Left hindlimb (tissue), 1 donor: ENCODE measurements at regions not wholly inside any gene's neighbourhood (a gene's known extent, or its start where the extent isn't known, plus 50 kb on each side); places are given as distances from the start of the nearest gene placed in this dataset.
"Not testable (repeated sequence)": the region's sequence is repeated elsewhere in the genome, so short reads cannot be mapped to it uniquely, and the experiment has no call there.

ENCODE experiments used
- DNase-seq: peaks from one replicate; pipeline ENCODE4 v3.0.0-alpha.2; 2018

DNA sequence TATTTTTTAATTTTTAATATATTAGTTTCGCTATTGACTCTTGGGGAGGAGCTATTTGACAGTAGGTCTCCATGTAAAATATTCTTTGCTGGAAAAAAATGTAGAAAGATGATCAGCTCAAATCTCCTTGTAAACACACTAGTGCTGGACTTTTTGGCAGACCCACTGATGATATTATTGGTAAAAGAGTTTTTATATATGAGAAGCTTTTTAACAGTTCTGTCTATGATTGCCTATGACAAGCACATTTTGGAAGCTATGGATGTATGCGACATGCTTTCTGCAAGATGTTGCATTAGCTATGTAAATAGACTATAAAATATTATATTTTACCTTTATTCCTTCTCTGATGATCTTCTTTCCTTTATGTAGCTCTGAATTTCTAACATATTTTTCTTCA is 928.5 kb downstream of the DNAJB9 start:
- DNase-seq: no peak

DNA sequence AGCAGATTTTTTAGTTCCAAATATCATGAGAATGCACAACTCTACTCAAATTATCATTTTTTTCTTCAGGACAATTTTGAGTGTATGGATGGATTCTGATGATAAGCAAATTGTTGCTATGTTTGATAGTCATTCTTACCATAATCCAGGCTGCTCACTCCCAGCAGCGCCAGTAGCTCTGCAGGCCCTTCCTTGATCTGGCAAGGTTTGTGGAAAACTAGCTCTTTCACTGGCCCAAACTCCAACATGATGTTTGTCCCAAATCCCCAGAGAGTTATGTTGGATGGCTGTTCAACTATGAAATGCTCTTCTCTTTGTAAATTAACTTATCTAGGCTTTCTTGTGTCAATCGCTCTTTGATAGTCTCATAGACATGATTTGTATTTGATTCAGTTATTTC is 933.7 kb downstream of the DNAJB9 start:
- DNase-seq: no peak

DNA sequence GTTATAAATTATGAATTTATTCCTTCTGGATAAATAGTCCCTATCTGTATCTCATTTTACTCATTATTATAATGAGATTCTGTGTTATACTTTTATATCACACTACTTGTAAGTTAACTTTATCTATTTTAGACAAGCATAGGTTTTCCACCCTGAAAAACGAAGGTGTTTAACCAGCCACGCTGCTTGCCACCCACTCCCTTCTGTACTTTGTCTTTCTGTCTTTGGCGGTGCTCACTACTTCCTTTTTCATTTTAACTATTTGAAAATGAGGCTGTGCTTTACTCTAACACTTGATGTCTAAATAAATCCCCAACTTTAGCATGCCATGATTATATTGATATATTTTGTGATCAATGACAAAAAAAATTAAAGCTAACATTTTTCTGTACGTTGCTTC is 952.9 kb downstream of the DNAJB9 start:
- DNase-seq: no peak

DNA sequence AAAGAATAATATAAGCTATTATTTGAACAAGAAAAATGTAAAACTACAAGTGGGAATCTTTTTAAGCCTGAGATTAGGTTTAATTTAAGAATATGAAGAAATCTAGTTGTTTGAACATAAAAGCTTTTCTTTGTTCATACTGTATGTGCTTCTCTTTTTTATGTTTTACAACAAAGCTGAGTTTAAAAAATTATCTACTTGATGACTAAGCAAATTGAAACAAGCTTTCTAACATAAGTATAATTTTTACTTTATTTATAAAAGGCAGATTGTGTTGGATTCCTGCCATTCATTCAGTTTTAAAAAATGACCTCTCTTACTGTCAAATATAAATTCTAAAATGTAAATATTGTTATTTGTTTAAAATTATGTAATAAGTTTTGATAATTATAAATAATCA is 958.2 kb downstream of the DNAJB9 start:
- DNase-seq: no peak

DNA sequence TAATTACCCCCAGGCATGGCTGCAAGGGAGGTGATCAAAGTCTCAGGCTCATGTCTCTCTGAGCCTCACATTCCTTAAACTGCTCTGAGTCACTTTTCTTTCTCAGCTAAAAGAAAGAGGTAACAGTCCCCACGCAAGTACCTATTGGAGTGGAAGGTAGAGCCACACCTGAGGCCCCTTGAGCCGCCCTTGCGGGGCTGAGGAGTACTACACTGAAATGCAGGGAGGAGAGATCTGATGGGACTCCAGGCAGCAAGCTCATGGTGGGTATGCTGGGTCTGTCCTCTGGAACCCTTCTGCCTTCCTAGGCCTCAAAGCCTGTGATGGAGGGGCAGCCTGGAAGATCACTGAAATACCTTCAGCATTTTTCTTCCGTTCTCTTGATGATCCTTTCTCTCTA is 960.0 kb downstream of the DNAJB9 start:
- no peak for DNase-seq

DNA sequence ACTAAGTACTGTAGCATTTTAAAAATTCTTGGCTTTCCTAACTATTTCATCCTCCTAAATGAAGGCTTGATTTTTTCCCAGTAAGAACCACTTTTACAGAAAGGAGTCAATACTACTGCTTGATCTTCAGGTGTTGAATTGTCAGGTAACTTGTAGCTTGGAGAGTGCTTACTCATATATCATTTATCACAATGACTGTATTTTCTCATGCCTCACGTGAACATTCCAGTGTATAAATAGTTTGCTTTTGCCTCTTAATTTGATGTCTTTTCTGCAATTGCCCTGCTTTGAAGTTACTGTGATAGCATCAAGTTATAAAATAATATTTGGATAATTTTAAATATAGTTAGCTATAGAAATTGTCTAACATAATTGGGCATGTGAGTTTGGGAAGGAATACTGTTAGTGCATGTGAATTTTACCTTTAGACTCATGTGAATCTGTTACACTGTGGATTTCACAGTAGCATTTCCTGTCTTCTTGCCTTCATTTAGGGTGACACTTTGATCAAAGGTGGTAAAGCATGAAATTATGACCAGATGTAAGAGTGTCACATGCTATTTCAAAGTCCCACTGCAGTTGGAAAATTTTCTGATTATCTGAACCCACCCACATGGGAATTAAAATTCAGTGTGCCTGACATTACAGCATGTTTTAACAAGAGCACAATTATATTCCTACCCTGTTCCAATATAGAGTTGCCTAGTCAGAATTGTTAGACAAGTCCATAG is 962.8 kb downstream of the DNAJB9 start:
- DNase-seq: no peak

DNA sequence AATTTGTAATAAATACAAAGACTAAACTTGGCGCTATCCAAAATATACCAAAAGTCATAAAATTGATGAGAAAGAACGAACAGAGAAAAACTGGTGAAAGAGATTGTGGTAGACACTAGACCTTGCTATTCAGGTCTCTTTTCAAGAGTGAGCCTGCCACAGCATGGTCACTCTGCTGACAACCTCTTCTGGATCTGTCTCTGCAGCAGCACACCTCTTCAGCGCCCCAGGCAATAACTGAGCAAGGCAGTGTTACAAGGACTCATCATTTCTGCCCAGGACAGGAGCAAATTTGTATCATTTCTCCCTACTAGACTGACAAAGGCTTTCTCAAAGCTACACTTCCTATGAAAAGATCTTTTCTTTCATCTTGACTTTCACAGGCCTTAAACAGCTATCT is 976.0 kb downstream of the DNAJB9 start:
- DNase-seq: no peak

DNA sequence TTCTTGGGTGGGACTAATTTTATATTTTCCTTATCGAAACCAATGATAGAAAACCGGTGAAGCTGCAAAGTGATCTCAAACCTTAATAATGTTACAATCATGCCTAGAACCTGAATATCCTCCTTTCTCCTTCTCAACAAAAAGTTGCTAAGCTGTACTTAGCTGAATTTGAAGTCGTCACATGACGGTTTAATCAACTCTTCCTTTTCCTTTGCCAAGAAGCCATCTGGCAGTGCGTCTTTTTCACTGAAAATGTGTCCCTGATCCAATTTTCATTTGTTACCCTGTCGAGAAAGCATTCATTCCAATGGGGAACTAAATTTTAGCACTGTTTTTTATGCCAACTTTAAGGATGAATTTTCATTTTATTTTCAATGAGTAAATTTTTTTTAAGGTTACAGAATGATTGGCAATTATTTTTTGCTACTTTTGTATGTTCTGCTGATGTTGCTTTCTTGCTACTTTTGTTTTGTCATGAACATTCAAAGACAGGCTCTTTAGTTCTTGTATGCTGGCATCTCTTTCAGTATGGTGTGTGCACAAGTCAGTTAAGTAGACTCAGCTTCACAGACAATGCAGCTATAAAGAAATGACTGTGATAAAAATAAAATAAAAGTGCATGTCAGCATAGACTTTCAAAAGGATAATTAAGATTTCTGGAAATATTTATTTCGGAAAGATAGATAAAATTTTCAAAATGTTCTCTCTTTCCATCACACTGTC is 980.0 kb downstream of the DNAJB9 start:
- no peak for DNase-seq

DNA sequence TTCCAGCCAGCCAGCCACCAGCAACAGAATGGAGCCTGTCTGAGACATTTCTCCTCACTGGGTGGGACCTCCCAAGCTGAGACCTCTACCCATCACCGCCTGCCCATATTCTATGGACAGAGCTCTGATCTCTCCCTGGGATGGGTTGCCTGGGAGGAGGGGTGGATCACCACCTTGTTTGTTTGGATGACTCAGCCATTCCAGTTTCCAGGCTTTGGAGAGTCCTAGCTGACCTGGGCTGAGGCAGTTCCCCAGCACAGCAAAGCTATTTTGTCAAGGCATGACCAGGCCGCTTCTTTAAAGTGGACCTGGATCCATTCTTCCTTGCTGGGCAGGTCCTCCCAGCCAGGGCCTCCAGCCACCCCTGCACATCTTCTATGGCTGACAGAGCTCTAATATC is 982.3 kb downstream of the DNAJB9 start:
- DNase-seq: no peak

DNA sequence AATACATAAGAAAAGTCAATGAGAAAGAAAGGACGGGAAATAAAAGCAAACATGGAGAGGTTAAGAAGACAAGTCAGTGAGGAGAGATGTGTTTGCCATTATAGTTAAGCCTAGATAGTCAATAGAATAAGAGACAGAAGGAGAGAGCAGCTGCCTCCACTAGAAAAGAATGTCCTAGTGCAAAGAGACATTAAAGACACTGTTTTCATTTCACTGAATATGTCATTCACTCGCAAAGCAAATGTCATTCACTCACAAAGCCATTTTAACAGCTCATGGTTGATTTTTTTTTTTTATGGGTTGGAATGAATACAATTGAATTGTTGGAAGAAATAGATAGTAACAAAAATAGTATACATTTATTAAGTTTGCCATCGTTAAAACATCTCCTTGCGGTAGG is 1007.6 kb downstream of the DNAJB9 start:
- DNase-seq: no peak

DNA sequence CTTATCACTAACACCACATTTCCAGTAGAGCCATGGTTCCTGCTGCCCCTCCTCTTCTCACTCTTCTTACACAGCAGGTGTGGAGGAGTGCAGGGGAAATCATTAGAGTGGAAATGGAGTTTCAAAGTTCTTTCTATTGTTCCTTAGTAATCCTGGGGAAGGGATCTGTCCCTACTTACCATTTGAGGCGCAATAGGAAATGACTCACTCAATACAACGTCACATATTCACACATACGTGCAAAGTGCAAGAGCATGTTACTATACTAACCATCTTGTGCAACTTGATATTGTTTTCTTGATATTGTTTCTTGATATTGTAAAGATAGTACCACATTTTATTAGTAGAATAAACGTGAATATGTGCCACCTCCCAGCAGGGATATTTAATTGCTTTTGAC is 1010.2 kb downstream of the DNAJB9 start:
- DNase-seq: no peak

DNA sequence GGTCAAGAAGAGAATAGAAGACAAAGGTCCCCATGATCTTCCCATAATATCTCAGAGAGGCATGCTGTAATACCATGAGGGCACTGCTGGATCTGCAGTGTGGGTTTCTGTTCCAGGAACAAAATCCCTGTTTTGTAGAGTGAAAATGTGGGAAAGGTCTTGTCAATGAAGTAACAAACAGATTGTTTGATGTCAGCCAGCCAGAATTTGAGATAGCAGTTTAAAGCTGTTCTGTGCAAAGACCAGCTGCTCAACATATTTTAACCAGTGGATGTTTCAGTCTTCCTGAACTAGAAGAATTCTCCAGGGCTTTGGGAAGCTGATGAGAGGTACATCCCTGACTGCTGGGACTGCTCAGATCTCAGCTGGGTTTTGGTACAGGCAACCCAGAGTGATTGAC is 1012.5 kb downstream of the DNAJB9 start:
- DNase-seq: no peak

DNA sequence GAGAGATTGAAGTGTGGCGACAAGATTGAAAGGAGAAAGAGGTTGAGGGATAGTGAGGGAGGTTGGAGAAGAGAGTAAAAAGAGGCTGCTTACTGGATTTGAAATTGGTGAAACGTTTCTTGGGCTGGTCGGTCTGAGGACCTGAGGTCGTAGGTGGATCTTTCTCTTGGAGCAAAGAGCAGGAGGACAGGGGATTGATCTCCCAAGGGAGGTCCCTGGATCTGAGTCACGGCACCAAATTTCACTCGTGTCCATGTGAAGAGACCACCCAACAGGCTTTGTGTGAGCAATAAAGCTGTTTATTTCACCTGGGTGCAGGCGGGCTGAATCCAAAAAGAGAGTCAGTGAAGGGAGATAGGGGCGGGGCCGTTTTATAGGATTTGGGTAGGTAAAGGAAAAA is 1027.3 kb downstream of the DNAJB9 start:
- not testable (repeated sequence) for DNase-seq

DNA sequence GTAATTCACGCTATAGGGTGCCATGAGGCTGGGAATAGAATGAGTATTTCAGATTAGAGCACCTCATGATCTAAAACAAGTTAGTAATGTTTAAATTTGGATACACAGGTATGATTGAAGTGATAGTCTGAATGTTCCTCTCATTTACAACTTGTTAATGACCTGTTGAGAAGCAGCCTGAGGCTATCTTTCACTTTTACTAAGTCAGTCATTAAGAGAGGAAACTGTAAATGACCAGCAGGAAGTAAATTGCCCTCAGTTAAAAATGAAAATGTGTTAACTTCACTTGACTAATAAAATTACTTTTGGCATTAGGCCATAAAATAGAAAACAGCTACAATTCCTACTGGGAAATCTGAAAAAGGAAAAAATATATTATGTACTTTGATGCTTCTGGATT is 1042.0 kb downstream of the DNAJB9 start:
- no peak for DNase-seq

DNA sequence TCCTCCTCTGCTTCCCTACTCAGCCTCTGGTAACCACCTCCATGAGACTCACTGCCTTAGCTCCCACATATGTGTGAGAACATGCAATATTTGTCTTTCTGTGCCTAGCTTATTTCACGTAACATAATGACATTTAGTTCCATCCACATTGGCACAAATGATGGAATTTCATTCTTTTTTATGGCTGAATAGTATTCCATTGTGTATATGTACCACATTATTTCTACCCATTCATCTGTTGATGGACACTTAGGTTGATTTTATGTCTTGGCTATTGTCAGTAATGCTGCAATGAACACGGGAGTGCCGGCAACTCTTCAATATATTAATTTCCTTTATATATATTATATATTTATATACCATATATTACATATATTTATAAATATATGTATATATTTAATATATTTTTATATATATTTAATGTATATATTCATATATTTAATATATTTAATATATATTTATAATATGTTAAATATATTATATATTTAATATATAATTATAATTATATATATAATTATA is 1046.9 kb downstream of the DNAJB9 start:
- no peak for DNase-seq

DNA sequence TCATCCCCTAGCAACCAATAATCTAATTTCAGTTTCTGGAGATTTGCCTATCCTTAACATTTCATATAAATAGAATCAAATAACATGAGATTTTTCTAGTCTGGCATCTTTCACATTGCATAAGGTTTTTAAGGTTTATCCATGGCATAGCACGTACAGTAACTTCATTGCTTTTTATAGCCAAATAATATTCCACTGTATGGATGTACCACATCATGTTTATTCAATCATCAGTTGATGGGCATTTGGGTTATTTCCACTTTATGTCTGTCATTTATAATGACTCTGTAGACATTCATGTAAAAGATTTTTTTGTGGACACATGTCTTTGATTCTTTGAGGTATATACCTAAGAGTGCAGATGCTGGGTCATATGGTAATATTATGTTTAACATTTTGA is 1052.6 kb downstream of the DNAJB9 start:
- DNase-seq: no peak

DNA sequence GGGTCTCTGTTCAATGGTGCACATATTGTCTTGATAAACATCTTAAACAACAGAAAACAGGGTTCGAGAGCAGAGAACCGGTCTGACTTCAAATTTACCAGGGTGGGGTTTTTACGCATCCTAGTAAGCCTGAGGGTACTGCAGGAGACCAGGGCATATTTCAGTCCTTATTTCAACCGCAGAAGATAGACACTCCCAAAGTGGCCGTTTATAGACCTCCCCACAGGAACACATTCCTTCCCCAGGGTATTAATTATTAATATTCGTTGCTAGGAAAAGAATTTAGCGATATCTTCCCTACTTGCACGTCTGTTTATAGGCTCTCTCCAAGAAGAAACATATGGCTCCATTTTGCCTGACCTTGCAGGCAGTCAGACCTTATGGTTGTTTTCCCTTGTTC is 1063.2 kb downstream of the DNAJB9 start:
- DNase-seq: not testable (repeated sequence)

DNA sequence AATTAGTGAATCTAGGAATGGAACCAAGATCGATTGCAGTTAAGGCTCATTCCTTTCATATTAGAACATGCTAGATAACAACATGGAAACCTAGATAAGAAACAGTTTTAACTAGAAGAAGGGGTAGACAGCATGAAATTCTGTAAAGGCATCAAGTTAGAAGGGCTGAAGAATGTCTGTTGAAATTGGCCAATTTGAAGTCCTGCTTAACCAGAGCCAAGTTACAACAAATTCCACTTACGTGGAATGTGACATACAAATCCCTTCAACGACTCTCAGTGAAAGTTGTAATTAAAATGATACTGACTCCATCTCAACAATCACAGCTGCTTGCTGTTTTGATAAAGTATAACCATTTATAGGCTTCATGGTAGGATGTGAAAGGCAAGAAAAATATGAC is 1065.7 kb downstream of the DNAJB9 start:
- DNase-seq: no peak

DNA sequence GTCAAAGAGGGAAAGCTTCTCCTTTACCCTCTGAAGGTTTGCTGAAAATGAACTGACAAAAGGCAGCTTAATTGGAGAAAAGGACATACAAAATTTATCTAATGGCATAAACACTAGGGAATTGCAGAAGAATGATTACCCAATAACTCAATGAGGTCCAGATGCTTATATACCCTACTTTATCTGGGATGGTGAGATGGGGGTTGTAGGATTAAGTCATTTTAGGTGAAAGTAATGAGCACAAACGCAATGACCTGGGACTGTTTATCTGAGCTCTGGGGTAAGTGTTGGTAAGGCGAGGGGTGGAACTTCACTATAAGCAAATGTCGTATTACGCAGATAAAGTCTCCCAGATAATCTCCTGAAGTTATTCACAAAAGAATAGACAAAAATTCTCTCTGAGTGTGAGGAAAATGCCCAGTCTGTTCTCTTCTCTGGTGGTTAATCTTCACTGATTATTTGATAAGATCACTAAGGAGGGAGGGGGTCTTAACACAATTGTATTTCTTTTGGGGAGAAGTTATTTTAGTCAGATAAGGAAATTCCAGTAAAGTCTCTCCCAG is 1067.8 kb downstream of the DNAJB9 start:
- DNase-seq: no peak

DNA sequence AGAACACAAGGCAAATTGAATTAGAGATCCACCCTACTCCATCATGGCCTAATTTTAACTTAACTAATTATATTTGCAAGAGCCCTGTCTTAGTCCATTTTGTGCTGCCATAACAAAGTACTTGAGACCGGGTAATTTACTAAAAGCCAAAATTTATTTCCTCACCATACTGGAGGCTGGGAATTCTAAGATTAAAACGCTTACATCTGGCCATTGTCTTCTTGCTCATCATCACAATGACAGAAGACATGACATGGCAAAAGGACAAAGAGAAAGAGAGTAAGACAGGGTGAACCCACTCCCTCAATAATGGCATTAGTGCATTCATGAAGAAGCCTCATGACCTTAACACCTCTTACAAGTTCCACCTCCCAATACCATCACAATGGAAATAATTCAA is 1068.6 kb downstream of the DNAJB9 start:
- no peak for DNase-seq

DNA sequence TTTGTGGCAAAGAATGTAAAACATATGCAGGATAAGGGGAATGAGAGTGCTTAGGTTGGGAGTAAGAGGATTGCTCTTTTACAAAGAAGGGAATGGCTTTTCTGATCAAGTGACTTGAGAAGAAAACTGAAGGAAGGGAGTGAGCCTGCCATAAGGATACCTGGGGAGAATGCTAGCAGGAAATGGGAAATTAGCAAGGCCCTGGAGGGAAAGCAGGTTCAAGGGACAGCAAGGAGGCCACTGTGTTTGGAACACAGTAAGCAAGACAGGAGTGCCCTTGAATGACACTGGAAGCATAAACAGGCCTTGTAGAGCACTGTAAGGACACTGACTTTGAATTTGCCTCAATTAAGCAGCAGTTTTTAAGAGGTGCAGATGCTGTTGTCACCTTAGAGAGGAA is 1069.9 kb downstream of the DNAJB9 start:
- DNase-seq: no peak

DNA sequence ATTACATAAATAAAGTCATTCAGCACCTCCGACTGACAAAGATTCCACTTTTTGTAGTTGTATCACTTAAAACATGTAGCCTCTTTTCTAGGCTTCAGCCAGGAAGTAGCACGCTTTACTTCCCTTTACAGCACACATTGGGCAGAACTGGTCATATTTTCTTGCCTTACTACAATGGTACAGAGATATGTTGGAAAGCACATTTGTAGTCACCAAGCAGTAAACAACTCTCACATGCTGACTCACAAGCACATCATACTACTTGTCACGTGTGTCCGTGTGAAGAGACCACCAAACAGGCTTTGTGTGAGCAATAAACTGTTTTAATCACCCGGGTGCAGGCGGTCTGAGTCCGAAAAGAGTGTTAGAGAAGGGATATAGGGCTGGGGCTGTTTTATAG is 1071.8 kb downstream of the DNAJB9 start:
- DNase-seq: no peak

DNA sequence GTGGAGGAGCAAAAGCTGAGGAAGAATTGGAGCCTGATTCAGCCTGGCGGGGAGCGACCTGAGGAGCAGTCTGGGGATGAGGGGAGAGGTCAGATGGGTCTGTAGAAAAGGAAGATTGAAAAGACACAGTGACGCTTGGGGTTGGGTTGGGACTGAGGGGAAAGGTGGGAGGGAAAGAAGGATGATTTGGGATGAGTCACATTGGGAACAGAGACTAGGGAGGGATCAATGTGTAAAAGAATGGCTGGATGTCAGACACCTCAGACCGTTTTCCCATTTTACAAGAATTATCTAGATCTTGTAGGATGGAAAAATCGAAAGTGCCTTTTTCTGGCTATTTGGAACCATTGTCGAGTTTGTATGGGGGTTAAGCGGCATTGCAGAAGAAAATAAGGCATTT is 1076.5 kb downstream of the DNAJB9 start:
- no peak for DNase-seq

DNA sequence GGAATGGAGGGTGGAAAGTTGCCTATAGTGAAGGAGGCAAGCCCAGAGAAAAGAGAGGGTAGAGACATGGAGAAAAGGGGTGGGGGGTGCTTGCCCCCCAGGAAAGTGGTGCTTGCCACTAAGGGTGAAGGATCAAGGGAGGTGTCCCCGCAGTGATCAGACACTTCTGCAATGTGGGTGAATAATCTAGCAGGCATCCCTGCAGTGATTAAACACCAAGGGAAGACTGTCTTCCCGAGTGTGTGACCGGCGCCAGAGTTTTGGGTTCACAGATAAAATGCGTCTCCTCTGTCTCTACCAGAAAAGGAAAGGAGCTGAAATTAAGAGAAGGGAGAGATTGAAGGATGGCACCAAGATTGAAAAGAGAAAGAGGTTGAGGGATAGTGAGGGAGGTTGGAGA is 1076.9 kb downstream of the DNAJB9 start:
- DNase-seq: not testable (repeated sequence)
